Spleen (tissue), 7 donors: ENCODE measurements at regions not wholly inside any gene's neighbourhood (a gene's known extent, or its start where the extent isn't known, plus 50 kb on each side); places are given as distances from the start of the nearest gene placed in this dataset.
"Not testable (repeated sequence)": the region's sequence is repeated elsewhere in the genome, so short reads cannot be mapped to it uniquely, and the experiment has no call there.

Experiments
- CTCF ChIP-seq, 11 experiments: fragments of 200-600 bp in 7 of 11; fragments of 450-650 bp in 4 of 11; sonication (generic) in 4 of 11; IDR thresholded peaks in 8 of 11; conservative IDR thresholded peaks in 3 of 11; 1 replicate in 7 of 11; 2 replicates in 4 of 11; pipeline versions ENCODE4 v1.4.0 to v1.8.0; 2016 to 2021; ENCODE audit warnings: antibody characterized with exemption in 11 of 11, inconsistent platforms in 4 of 11, mild to moderate bottlenecking in 1 of 11
- POLR2A ChIP-seq, 3 donors: fragments of 450-650 bp; IDR thresholded peaks; one replicate each; pipeline ENCODE4 v1.5.1; 2017; ENCODE audit warnings: antibody characterized with exemption in 3 of 3, mild to moderate bottlenecking in 1 of 3
- POLR2AphosphoS5 ChIP-seq, 3 donors: sonication (generic); formaldehyde crosslinking; IDR thresholded peaks; one replicate each; pipeline ENCODE4 v1.5.1; 2017; ENCODE audit warnings: antibody characterized with exemption in 3 of 3
- donor health status: DM: no; HTN: no; CAD: no; lungs with moderate emphysema.
- donor health status: DM: no; HTN: no; CAD: no.
- donor health status: DM: no; HTN: no; CAD: no.

GRCh38 chr12:8294662-8295061 lies 67.2 kb upstream of the FAM90A1 start:
- TF ChIP-seq CTCF (IDR thresholded peaks at IDR 0.05 in 8 of 11, conservative IDR thresholded peaks at IDR 0.05 in 3 of 11); POLR2A (IDR thresholded peaks at IDR 0.05); POLR2AphosphoS5 (IDR thresholded peaks at IDR 0.05): not testable (repeated sequence)
